ENCODE measurements at regions not wholly inside any gene's neighbourhood (a gene's known extent, or its start where the extent isn't known, plus 50 kb on each side); places are given as distances from the start of the nearest gene placed in this dataset.

DNA sequence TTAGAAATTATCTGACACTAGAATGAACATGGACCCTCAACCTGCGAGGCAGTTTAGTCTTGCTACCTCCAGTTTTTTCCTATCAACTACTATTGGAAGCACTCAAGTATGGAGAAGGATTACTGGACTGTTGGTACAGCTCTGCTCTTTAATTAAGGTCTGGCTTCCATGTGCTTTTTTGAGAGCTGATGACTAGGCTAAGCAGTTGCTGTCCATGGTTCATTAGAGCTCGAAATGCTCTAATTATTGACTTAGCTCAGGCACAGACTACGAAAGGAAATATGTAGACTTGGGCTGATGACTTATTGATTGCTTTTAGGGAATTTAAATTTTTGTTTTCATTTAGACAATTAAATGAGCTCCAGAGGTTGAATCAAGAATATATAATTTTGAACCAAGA lies 1281.6 kb downstream of the HACE1 start:
- H3K4me1 ChIP-seq: no peaks in the 10 kb centered on the region
- WGBS, 2 donors (ENCODE audit: low coverage in 1 of 2): 80 to 88% methylated on average over 3 of the region's 3 CpGs
- no peak overlapping the region for H3K4me3 ChIP-seq
- H3K27me3 ChIP-seq: no peaks in the 10 kb centered on the region
- no peaks in the 10 kb centered on the region for H3K36me3 ChIP-seq
- intact Hi-C loops (cut with DNase I; ENCODE audit: low total_unique reads) (no loop called here), in situ Hi-C loops (cut with MboI; ENCODE audit: low pct_ligation_motif_present in 1 of 4, low pct_unique_long_range_greater_than_20kb in 1 of 4, low sequenced_read_pairs in 3 of 4) (no loop called here)
- no peak for DNase-seq
- H3K9me3 ChIP-seq: no peaks in the 10 kb centered on the region
- no peak overlapping the region for H3K27ac ChIP-seq
- TF ChIP-seq POLR2A (IDR thresholded peaks at IDR 0.05) (no peak), EP300 (IDR thresholded peaks at IDR 0.05; ENCODE audit: low read depth) (no peak), POLR2AphosphoS5 (IDR thresholded peaks at IDR 0.05) (no peak)
- TF ChIP-seq, protein P1, sequence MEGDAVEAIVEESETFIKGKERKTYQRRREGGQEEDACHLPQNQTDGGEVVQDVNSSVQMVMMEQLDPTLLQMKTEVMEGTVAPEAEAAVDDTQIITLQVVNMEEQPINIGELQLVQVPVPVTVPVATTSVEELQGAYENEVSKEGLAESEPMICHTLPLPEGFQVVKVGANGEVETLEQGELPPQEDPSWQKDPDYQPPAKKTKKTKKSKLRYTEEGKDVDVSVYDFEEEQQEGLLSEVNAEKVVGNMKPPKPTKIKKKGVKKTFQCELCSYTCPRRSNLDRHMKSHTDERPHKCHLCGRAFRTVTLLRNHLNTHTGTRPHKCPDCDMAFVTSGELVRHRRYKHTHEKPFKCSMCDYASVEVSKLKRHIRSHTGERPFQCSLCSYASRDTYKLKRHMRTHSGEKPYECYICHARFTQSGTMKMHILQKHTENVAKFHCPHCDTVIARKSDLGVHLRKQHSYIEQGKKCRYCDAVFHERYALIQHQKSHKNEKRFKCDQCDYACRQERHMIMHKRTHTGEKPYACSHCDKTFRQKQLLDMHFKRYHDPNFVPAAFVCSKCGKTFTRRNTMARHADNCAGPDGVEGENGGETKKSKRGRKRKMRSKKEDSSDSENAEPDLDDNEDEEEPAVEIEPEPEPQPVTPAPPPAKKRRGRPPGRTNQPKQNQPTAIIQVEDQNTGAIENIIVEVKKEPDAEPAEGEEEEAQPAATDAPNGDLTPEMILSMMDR (IDR thresholded peaks at IDR 0.05): no peak

DNA sequence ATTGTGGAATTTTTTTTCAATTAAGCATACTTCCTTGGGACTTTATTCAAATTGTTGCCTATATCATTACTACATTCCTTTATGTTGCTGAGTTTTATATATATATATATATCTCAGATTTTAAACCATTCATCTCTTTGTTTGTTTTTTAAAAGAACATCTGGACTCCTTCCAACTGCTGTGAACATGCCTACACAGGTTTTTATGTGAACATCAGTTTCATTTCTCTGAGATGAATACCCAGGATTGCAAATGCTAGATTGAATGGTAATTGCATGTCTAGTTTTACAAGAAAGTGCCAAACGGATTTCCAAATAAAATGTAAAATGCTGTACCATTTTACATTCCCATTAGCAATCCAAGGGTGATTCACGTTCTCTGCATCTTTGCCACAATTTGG lies 1289.3 kb downstream of the HACE1 start:
- no peaks in the 10 kb centered on the region for H3K9me3 ChIP-seq
- H3K27me3 ChIP-seq: no peaks in the 10 kb centered on the region
- in situ Hi-C loops (cut with MboI; ENCODE audit: low pct_ligation_motif_present in 1 of 4, low pct_unique_long_range_greater_than_20kb in 1 of 4, low sequenced_read_pairs in 3 of 4): no loop called here
- no peak for DNase-seq
- 55 to 67% methylated on average over 2 of the region's 2 CpGs for WGBS, 2 donors (ENCODE audit: low coverage in 1 of 2)
- no peak overlapping the region for H3K27ac ChIP-seq
- intact Hi-C loops (cut with DNase I; ENCODE audit: low total_unique reads): no loop called here
- no peaks in the 10 kb centered on the region for H3K4me1 ChIP-seq
- no peak overlapping the region for H3K4me3 ChIP-seq
- TF ChIP-seq POLR2AphosphoS5 (IDR thresholded peaks at IDR 0.05) (no peak), EP300 (IDR thresholded peaks at IDR 0.05; ENCODE audit: low read depth) (no peak), POLR2A (IDR thresholded peaks at IDR 0.05) (no peak)
- TF ChIP-seq, protein P1 (IDR thresholded peaks at IDR 0.05): no peak
- H3K36me3 ChIP-seq: no peaks in the 10 kb centered on the region

DNA sequence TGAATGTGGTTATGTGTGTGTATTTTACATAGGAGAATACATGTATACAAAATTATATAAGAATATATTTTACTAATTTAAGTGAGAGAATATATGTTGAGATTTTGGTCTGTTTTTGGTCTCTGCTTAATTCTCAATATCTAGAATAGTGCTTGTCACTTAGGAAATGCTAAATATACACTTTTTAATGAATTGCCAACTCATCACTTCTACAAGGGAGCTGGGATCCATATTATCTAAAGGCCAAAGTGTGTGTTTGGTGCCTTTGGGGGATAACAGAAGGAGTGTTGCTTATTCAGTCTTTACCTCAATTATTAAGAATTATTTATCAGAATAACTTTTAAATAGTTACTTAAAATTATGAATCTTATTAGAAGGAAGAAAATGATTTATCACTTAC lies 1304.8 kb downstream of the HACE1 start:
- Histone ChIP-seq H3K4me1 (no peaks in the 10 kb centered on the region), H3K27ac (no peak overlapping the region), H3K36me3 (no peaks in the 10 kb centered on the region), H3K9me3 (no peaks in the 10 kb centered on the region), H3K4me3 (no peak overlapping the region), H3K27me3 (no peaks in the 10 kb centered on the region)
- in situ Hi-C loops (cut with MboI; ENCODE audit: low pct_ligation_motif_present in 1 of 4, low pct_unique_long_range_greater_than_20kb in 1 of 4, low sequenced_read_pairs in 3 of 4): no loop called here
- TF ChIP-seq POLR2AphosphoS5 (IDR thresholded peaks at IDR 0.05): no peak
- TF ChIP-seq, protein P1 (IDR thresholded peaks at IDR 0.05): no peak
- no peak for TF ChIP-seq EP300 (IDR thresholded peaks at IDR 0.05; ENCODE audit: low read depth)
- TF ChIP-seq POLR2A (IDR thresholded peaks at IDR 0.05): no peak
- intact Hi-C loops (cut with DNase I; ENCODE audit: low total_unique reads): no loop called here
- no peak for DNase-seq

DNA sequence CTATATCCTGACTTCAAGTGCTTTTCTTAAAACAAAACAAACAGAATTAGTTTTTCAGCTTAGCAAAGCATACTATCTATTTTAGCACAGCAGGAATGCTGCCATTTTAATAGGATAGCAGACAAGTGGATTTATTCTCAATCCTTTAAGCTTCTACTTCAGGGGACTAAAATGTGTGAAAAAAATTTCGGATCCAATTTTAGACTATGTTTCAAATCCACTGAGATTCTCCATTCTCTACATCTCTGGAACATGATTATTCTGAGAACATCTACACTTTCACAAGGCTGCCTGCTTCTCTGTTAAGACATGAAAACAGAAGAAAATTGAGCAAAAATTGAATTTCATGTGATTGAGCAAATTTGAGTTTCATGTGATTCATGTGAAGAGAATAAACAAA lies 1321.3 kb downstream of the HACE1 start:
- in situ Hi-C loops (cut with MboI; ENCODE audit: low pct_ligation_motif_present in 1 of 4, low pct_unique_long_range_greater_than_20kb in 1 of 4, low sequenced_read_pairs in 3 of 4): no loop called here
- no peak for TF ChIP-seq POLR2AphosphoS5 (IDR thresholded peaks at IDR 0.05)
- TF ChIP-seq POLR2A (IDR thresholded peaks at IDR 0.05): no peak
- TF ChIP-seq, protein P1 (IDR thresholded peaks at IDR 0.05): no peak
- no peak for TF ChIP-seq EP300 (IDR thresholded peaks at IDR 0.05; ENCODE audit: low read depth)
- no peaks in the 10 kb centered on the region for H3K36me3 ChIP-seq
- no peaks in the 10 kb centered on the region for H3K4me1 ChIP-seq
- H3K27me3 ChIP-seq: no peaks in the 10 kb centered on the region
- H3K9me3 ChIP-seq: no peaks in the 10 kb centered on the region
- 44 to 58% methylated on average over 1 of the region's 1 CpG for WGBS, 2 donors (ENCODE audit: low coverage in 1 of 2)
- no peak overlapping the region for H3K4me3 ChIP-seq
- DNase-seq: no peak
- intact Hi-C loops (cut with DNase I; ENCODE audit: low total_unique reads): no loop called here
- no peak overlapping the region for H3K27ac ChIP-seq
